ENCODE measurements at regions not wholly inside any gene's neighbourhood (a gene's known extent, or its start where the extent isn't known, plus 50 kb on each side); places are given as distances from the start of the nearest gene placed in this dataset.

DNA sequence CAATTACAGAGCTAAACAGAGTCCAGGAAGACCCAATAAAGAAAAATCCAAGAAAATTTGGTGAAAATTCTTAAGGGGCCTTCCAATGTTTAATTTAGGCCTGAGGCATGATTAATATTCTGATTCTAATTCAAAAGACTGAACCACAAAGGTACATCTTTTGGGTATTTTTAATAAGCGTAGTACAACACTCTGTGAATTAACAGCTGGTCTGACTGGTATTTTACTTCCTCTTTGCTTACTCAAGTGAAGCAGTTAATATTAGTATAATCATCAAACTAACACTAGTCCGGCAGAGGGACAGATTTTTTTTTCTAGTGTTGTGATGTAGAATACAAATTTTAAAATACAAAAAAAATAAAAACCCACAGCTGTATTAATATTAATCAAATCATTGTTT lies 652.9 kb downstream of the NR4A2 start:
- Histone ChIP-seq H3K9ac (replicated peaks in 1 of 4; ENCODE audit: extremely low read depth in 1 of 4, low read depth in 3 of 4, low read length in 3 of 4) (no peak overlapping the region), H3K56ac (replicated peaks; ENCODE audit: insufficient read length, low read depth, low read length) (no peak overlapping the region), H3K27ac (ENCODE audit: low read depth, low read length) (no peak overlapping the region), H3K79me2 (ENCODE audit: control insufficient read depth in 1 of 2, insufficient read depth in 2 of 2, low read length in 2 of 2) (no peaks in the 10 kb centered on the region), H3K4me2 (ENCODE audit: insufficient read depth in 1 of 2, low read depth in 2 of 2, low read length in 2 of 2) (no peak overlapping the region), H3K18ac (ENCODE audit: extremely low read depth, low read length) (no peak overlapping the region), H4K8ac (ENCODE audit: extremely low read depth, insufficient read depth, low read length) (no peak overlapping the region), H2AFZ (ENCODE audit: low read length) (no peak overlapping the region), H4K91ac (replicated peaks; ENCODE audit: insufficient read length, low read length) (no peak overlapping the region), H3K4ac (replicated peaks; ENCODE audit: insufficient read length, low read depth, low read length) (no peak overlapping the region), H3K4me3 (ENCODE audit: extremely low read depth in 1 of 4, insufficient read depth in 2 of 4, low read depth in 3 of 4, low read length in 4 of 4) (no peak overlapping the region), H3K23me2 (ENCODE audit: low read depth, low read length) (no peaks in the 10 kb centered on the region), H4K5ac (ENCODE audit: insufficient read length, low read depth, low read length) (no peak overlapping the region), H4K20me1 (replicated peaks in 1 of 2; ENCODE audit: control insufficient read depth in 1 of 2, insufficient read depth in 2 of 2, low read length in 2 of 2) (no peaks in the 10 kb centered on the region), H2AK5ac (ENCODE audit: low read depth, low read length) (no peak overlapping the region), H2BK15ac (ENCODE audit: low read length) (no peak overlapping the region), H3K79me1 (ENCODE audit: low read depth, low read length) (no peaks in the 10 kb centered on the region), H3K9me3 (ENCODE audit: insufficient read depth in 2 of 2, low read depth in 1 of 2, low read length in 1 of 2) (0 out of 4 replicates have a peak, but pooled peaks cover 0 to 2% of the 10 kb centered on the region in 2 experiments), H3K23ac (ENCODE audit: insufficient read length) (no peak overlapping the region), H2BK20ac (ENCODE audit: low read length) (no peak overlapping the region), H3K27me3 (replicated peaks in 1 of 4; ENCODE audit: control insufficient read depth in 3 of 4, extremely low read depth in 1 of 4, insufficient read depth in 3 of 4, low read length in 3 of 4) (no peaks in the 10 kb centered on the region), H3K14ac (ENCODE audit: insufficient read length) (no peak overlapping the region), H2BK120ac (replicated peaks; ENCODE audit: low read depth, low read length) (no peak overlapping the region), H2BK12ac (ENCODE audit: low read depth, low read length) (no peak overlapping the region), H3K36me3 (ENCODE audit: control insufficient read depth in 2 of 4, insufficient read depth in 4 of 4, low read length in 3 of 4) (no peaks in the 10 kb centered on the region), H3K4me1 (replicated peaks in 1 of 4; ENCODE audit: control insufficient read depth in 3 of 4, insufficient read depth in 4 of 4, low read length in 3 of 4) (no peaks in the 10 kb centered on the region), H2BK5ac (ENCODE audit: low read depth, low read length) (no peak overlapping the region)
- POLR2A ChIA-PET (ENCODE audit: partially characterized antibody) = no interaction called here
- WGBS, 2 experiments (ENCODE audit: extremely low coverage in 1 of 2, insufficient coverage in 1 of 2, insufficient read length in 1 of 2, insufficient replicate concordance in 2 of 2, low coverage in 1 of 2, low lambda C conversion rate in 2 of 2, missing lambda C conversion rate in 1 of 2) = 88% methylated on average over 2 of the region's 2 CpGs; no CpG with 5 or more reads in 1 of the 2 experiments
- FAIRE-seq = no peak
- CTCF ChIA-PET (ENCODE audit: partially characterized antibody) = no interaction called here
- TF ChIP-seq, protein P1, sequence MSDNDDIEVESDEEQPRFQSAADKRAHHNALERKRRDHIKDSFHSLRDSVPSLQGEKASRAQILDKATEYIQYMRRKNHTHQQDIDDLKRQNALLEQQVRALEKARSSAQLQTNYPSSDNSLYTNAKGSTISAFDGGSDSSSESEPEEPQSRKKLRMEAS (IDR thresholded peaks at IDR 0.05) = no peak
- DNase-seq (ENCODE audit: low read depth in 1 of 2, low spot score in 2 of 2) = no peak

All from H1 (cell line).